22Rv1 (cell line): ENCODE measurements at regions not wholly inside any gene's neighbourhood (a gene's known extent, or its start where the extent isn't known, plus 50 kb on each side); places are given as distances from the start of the nearest gene placed in this dataset.

ENCODE experiments used
- H3K27ac ChIP-seq: fragments of 450-650 bp; 2 replicates; pipeline ENCODE4 v1.5.1; 2017
- ZFX ChIP-seq: fragments of 450-650 bp; IDR thresholded peaks from 2 replicates; pipeline ENCODE4 v1.6.1; 2017; ENCODE audit warnings: antibody characterized with exemption, borderline replicate concordance
- TF ChIP-seq, protein P1 (sequence below): fragments of 450-650 bp; IDR thresholded peaks from 2 replicates; pipeline ENCODE4 v1.5.1; 2017; ENCODE audit warnings: mild to moderate bottlenecking

DNA sequence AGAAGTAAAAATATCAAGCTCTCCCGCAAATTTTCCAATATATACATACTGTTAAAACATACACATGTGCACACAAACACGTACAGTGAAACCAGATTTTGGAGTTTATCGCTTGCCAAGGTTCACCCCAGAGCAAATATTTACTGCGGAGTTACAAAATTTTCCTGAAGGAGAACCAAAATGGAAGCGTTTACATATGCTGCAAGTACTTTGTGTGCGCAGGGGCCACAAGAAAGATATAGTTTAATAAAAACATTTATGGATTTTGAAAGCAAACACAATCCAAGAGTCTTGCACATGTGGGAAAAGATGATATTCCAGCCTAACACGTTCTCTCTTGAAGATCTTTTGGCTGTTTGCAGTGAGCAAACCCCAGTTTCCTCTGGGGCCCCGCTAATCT, 301.3 kb upstream of the NFE2L3 start:
- no peak for TF ChIP-seq ZFX
- TF ChIP-seq, protein P1, sequence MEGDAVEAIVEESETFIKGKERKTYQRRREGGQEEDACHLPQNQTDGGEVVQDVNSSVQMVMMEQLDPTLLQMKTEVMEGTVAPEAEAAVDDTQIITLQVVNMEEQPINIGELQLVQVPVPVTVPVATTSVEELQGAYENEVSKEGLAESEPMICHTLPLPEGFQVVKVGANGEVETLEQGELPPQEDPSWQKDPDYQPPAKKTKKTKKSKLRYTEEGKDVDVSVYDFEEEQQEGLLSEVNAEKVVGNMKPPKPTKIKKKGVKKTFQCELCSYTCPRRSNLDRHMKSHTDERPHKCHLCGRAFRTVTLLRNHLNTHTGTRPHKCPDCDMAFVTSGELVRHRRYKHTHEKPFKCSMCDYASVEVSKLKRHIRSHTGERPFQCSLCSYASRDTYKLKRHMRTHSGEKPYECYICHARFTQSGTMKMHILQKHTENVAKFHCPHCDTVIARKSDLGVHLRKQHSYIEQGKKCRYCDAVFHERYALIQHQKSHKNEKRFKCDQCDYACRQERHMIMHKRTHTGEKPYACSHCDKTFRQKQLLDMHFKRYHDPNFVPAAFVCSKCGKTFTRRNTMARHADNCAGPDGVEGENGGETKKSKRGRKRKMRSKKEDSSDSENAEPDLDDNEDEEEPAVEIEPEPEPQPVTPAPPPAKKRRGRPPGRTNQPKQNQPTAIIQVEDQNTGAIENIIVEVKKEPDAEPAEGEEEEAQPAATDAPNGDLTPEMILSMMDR: no peak
- H3K27ac ChIP-seq: no peak overlapping the region

DNA sequence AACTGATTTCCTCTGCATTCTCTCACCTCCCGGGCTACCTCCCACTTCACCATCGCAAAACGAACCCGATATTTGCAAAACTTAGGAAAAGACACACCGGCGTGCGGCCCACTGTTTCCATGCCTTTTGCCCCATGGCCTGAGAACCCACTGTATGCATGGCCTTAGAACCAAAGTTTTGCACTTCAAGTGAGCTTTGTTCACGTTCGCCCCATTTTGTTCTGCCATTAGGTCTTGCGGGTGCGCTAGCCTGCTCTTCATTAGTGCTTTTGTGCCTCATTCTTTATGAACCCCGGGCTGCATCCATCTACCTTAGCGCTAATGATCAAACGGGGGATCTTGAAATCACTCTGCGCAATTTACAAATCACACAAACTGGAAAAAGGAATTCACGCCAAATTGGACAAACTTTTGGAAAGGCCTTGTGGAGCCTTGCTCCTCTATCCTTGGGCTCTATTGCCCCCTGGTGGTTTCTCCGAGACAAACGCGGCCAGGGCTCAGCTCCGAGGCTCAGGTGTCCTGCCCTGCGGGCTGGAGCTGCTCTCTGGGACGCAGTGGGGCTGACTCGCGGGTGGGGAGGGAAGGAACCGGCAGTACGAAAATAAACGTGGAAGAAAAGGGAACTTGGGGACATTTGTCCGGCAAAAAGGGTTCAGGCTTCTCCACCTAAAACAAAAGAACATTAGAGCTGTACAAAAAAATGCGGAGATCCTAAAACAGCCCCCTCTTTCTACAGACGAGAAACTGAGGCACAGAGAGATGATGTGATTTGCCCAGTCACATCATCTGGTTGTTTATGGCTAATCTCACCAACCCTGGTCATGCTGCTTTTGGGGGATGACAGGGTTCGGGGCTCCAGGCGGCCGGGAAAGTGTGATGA, 300.4 kb upstream of the NFE2L3 start:
- no peak overlapping the region for H3K27ac ChIP-seq
- TF ChIP-seq, protein P1: peak; percentile 96
- no peak for TF ChIP-seq ZFX

DNA sequence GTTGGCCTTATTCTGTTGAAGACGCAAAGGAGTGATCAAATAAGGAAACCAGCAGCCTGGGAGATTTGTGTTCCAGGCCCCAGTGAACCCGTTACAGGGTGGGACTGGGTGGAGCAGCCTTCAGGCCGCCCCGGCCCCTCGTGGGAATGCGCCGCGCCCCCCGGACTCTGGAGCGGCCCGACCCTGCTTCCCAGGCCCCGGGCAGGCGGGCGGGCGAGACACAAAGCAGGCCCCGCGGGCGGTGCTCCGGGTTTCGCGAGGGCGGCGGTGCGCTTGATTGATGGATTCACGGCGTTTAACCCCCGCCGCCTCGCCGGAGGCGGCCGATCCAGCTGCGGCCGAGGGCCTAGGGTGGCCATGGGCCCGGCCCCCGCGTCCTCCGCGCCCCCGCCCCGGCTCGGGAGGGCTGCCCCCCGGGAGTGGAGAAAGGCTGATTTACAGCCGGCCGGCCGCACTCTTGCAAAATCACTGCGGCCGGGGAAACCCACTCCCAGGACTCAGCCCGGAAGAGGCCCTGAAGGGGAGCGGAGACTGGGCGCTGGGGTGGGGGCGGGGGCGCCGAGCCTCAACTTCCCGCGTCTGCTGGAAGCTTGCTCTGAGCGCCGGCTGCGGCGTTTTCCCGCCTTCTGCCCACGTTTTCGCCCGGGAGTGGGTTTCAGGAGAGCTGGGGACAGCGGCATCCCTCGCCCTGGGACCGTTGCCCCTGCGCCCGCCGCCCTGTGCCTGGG, 299.6 kb upstream of the NFE2L3 start:
- no peak overlapping the region for H3K27ac ChIP-seq
- TF ChIP-seq ZFX: no peak
- TF ChIP-seq, protein P1: no peak

DNA sequence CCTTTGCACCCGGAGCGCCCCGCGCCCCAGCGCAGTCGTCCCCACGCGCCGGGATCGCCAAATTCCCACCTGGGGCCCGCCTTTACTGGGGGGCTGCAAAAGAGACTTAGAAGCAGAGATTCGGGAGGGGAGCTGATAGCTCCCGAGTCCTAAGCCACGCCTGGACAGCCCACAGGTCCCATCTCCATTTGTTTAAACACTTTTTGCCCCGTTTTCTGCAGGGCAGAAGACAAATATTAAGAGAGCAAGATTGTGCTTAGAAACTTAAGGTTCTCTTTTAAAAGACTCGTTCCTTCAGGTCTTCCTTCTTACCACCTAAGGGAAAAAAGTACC, 299.1 kb upstream of the NFE2L3 start:
- TF ChIP-seq ZFX: no peak
- TF ChIP-seq, protein P1: no peak
- no peak overlapping the region for H3K27ac ChIP-seq

DNA sequence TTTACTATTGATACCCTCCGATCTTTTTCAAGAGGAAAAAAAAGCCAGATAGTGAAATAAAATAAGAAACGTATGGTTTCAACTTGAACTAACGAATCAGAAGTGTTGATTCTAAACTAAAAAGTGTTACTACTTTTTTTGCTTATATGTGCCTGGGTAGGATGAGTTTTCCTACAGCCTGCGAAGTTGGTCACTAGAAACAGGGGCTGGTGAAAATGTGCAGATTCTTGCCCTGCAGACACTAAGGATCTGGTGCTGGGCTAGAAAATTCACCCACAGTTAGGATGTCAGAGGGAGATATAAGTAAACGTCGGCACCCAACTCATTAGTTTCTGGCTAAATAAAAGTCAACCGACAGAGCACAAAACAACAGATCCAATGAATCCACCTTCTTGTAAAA, 298.7 kb upstream of the NFE2L3 start:
- TF ChIP-seq ZFX: no peak
- TF ChIP-seq, protein P1: no peak
- no peak overlapping the region for H3K27ac ChIP-seq

DNA sequence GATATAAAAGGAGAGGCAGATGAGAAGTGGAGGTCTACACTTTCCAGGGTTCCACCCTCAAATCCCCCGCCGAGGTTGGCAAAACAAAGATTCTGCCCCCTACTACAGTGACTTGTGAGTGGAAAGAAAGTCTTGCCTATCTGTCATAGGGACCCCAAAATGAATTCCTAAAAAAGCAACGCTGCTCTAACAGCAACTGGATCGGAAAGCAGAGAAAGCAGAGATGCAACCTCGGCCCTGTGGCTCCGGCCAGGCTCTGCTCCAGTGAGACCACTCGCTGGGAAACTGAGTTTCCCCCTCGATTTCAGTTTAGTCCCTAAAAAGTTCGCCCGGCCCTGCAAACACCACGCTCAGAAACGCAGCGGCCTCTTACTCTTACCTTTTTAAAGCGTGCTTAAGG, 297.9 kb upstream of the NFE2L3 start:
- no peak for TF ChIP-seq ZFX
- TF ChIP-seq, protein P1: no peak
- peak overlapping the region; percentile 98; the same call in 1 of the 2 replicates for H3K27ac ChIP-seq
